Right atrium auricular region (tissue), 2 donors: ENCODE measurements at regions not wholly inside any gene's neighbourhood (a gene's known extent, or its start where the extent isn't known, plus 50 kb on each side); places are given as distances from the start of the nearest gene placed in this dataset.

Source experiments
- DNase-seq: peaks from one replicate; pipeline ENCODE4 v3.0.0-alpha.2; 2019; ENCODE audit warnings: low spot score
- H3K27ac ChIP-seq, 2 donors: fragments of 200-600 bp; sonication (generic); 1 replicate in 1 of 2; 2 replicates in 1 of 2; pipeline ENCODE4 v1.5.1; 2016 to 2019
- H3K27me3 ChIP-seq, 2 donors: fragments of 200-600 bp; sonication (generic); one replicate each; pipeline versions ENCODE4 v1.5.1 to v1.6.0; 2017 to 2019
- H3K36me3 ChIP-seq: fragments of 200-600 bp; sonication (generic); one replicate; pipeline ENCODE4 v1.5.1; 2016
- H3K4me1 ChIP-seq, 2 donors: fragments of 200-600 bp; sonication (generic); one replicate each; pipeline versions ENCODE4 v1.5.1 to v1.6.0; 2017 to 2019
- H3K4me3 ChIP-seq, 2 donors: fragments of 200-600 bp; sonication (generic); 1 replicate in 1 of 2; 2 replicates in 1 of 2; pipeline ENCODE4 v1.5.1; 2017 to 2019; ENCODE audit warnings: mild to moderate bottlenecking in 1 of 2, moderate library complexity in 1 of 2
- H3K9me3 ChIP-seq, 2 donors: fragments of 200-600 bp; sonication (generic); one replicate each; pipeline ENCODE4 v1.5.1; 2019
- CTCF ChIP-seq, 2 donors: fragments of 200-600 bp; sonication (generic); IDR thresholded peaks; one replicate each; pipeline ENCODE4 v1.5.1; 2019; ENCODE audit warnings: antibody characterized with exemption in 2 of 2

GRCh38 chr2:196439760-196440159 lies 199.8 kb upstream of the CCDC150 start:
- Histone ChIP-seq H3K27me3 (no peaks in the 10 kb centered on the region), H3K36me3 (no peaks in the 10 kb centered on the region), H3K9me3 (no peaks in the 10 kb centered on the region), H3K4me3 (no peak overlapping the region), H3K4me1 (peaks cover 0 to 8% of the 10 kb centered on the region in 2 donors), H3K27ac (no peak overlapping the region)
- TF ChIP-seq CTCF (IDR thresholded peaks at IDR 0.05) = no peak
- no peak for DNase-seq

GRCh38 chr2:196440413-196440812 lies 199.1 kb upstream of the CCDC150 start:
- Histone ChIP-seq H3K36me3 (no peaks in the 10 kb centered on the region), H3K4me3 (no peak overlapping the region), H3K27ac (no peak overlapping the region), H3K9me3 (no peaks in the 10 kb centered on the region), H3K4me1 (peaks cover 0 to 4% of the 10 kb centered on the region in 2 donors), H3K27me3 (no peaks in the 10 kb centered on the region)
- no peak for TF ChIP-seq CTCF (IDR thresholded peaks at IDR 0.05)
- no peak for DNase-seq

GRCh38 chr2:196441527-196441926 lies 198.0 kb upstream of the CCDC150 start:
- H3K27me3 ChIP-seq = no peaks in the 10 kb centered on the region
- no peaks in the 10 kb centered on the region for H3K9me3 ChIP-seq
- H3K36me3 ChIP-seq = no peaks in the 10 kb centered on the region
- no peak overlapping the region for H3K27ac ChIP-seq
- no peak for TF ChIP-seq CTCF (IDR thresholded peaks at IDR 0.05)
- no peak overlapping the region for H3K4me3 ChIP-seq
- peaks cover 0 to 4% of the 10 kb centered on the region in 2 donors for H3K4me1 ChIP-seq
- no peak for DNase-seq

- Histone ChIP-seq H3K4me3 (no peak overlapping the region), H3K36me3 (no peaks in the 10 kb centered on the region), H3K9me3 (no peaks in the 10 kb centered on the region), H3K27ac (no peak overlapping the region), H3K4me1 (peaks cover 0 to 4% of the 10 kb centered on the region in 2 donors), H3K27me3 (no peaks in the 10 kb centered on the region)
- DNase-seq = no peak
- no peak for TF ChIP-seq CTCF (IDR thresholded peaks at IDR 0.05)
These were observed 197.3 kb upstream of the CCDC150 start for GRCh38 chr2:196442211-196442610.

GRCh38 chr2:196444442-196444841 lies 195.1 kb upstream of the CCDC150 start:
- no peaks in the 10 kb centered on the region for H3K9me3 ChIP-seq
- H3K4me3 ChIP-seq = no peak overlapping the region
- H3K36me3 ChIP-seq = no peaks in the 10 kb centered on the region
- H3K27ac ChIP-seq = no peak overlapping the region
- TF ChIP-seq CTCF (IDR thresholded peaks at IDR 0.05) = no peak
- peaks cover 0 to 4% of the 10 kb centered on the region in 2 donors for H3K4me1 ChIP-seq
- no peak for DNase-seq
- H3K27me3 ChIP-seq = no peaks in the 10 kb centered on the region

GRCh38 chr2:196445991-196446390 lies 193.5 kb upstream of the CCDC150 start:
- DNase-seq = no peak
- no peak for TF ChIP-seq CTCF (IDR thresholded peaks at IDR 0.05)
- Histone ChIP-seq H3K27me3 (no peaks in the 10 kb centered on the region), H3K27ac (no peak overlapping the region), H3K4me1 (no peaks in the 10 kb centered on the region), H3K9me3 (no peaks in the 10 kb centered on the region), H3K36me3 (no peaks in the 10 kb centered on the region), H3K4me3 (no peak overlapping the region)
